OCI-LY1 (cell line): ENCODE measurements at regions not wholly inside any gene's neighbourhood (a gene's known extent, or its start where the extent isn't known, plus 50 kb on each side); places are given as distances from the start of the nearest gene placed in this dataset.

Experiments used
- H2AFZ ChIP-seq: fragments of 200-600 bp; sonication (generic), shearing (Covaris generic); 2 replicates; pipeline ENCODE4 v1.6.0; 2014; ENCODE audit warnings: antibody characterized with exemption, mild to moderate bottlenecking, low read length
- H3F3A ChIP-seq: fragments of 200-600 bp; sonication (generic), shearing (Covaris generic); 2 replicates; pipeline ENCODE4 v1.6.0; 2014; ENCODE audit warnings: mild to moderate bottlenecking, antibody characterized with exemption, low read length, moderate library complexity; ENCODE audit not compliant: insufficient read depth
- H3K27ac ChIP-seq: fragments of 200-600 bp; sonication (generic); 2 replicates; pipeline ENCODE4 v1.5.1; 2014; ENCODE audit warnings: low read length, mixed run types, mild to moderate bottlenecking, low read depth; ENCODE audit not compliant: poor library complexity, severe bottlenecking
- H3K27me3 ChIP-seq: fragments of 200-600 bp; sonication (generic); 2 replicates; pipeline ENCODE4 v1.6.0; 2014; ENCODE audit warnings: antibody characterized with exemption, mild to moderate bottlenecking, low read length, moderate library complexity; ENCODE audit not compliant: insufficient read depth
- H3K36me3 ChIP-seq: fragments of 200-600 bp; sonication (generic); 2 replicates; pipeline ENCODE4 v1.6.1; 2014; ENCODE audit warnings: mild to moderate bottlenecking, antibody characterized with exemption, low read length, moderate library complexity, mixed read lengths; ENCODE audit not compliant: insufficient read depth
- H3K4me1 ChIP-seq: fragments of 200-600 bp; sonication (generic); 2 replicates; pipeline ENCODE4 v1.5.1; 2014; ENCODE audit warnings: mild to moderate bottlenecking, low read length, moderate library complexity; ENCODE audit not compliant: insufficient read depth, severe bottlenecking
- H3K4me2 ChIP-seq: fragments of 200-600 bp; sonication (generic), shearing (Covaris generic); 2 replicates; pipeline ENCODE4 v1.6.1; 2014; ENCODE audit warnings: low read length
- H3K4me3 ChIP-seq: fragments of 200-600 bp; sonication (generic); 2 replicates; pipeline ENCODE4 v1.5.1; 2014; ENCODE audit warnings: low read length, low read depth, mild to moderate bottlenecking, mixed read lengths; ENCODE audit not compliant: poor library complexity, severe bottlenecking
- H3K79me2 ChIP-seq: fragments of 200-600 bp; shearing (Covaris generic); 2 replicates; pipeline ENCODE4 v1.6.1; 2016; ENCODE audit warnings: mixed run types, low read length, mixed read lengths; ENCODE audit not compliant: insufficient read depth
- H3K9ac ChIP-seq: fragments of 200-600 bp; sonication (generic), shearing (Covaris generic); 2 replicates; pipeline ENCODE4 v1.6.1; 2014; ENCODE audit warnings: mild to moderate bottlenecking, low read length, mixed read lengths
- H3K9me2 ChIP-seq: fragments of 200-600 bp; sonication (generic), shearing (Covaris generic); 2 replicates; pipeline ENCODE4 v1.6.1; 2014; ENCODE audit warnings: low read depth, mild to moderate bottlenecking, low read length, mixed read lengths
- H3K9me3 ChIP-seq: fragments of 200-600 bp; shearing (Covaris generic); 2 replicates; pipeline ENCODE4 v1.6.1; 2014; ENCODE audit warnings: low read length, mixed read lengths
- H4K20me1 ChIP-seq: fragments of 200-600 bp; sonication (generic), shearing (Covaris generic); 2 replicates; pipeline ENCODE4 v1.6.0; 2016; ENCODE audit warnings: mild to moderate bottlenecking, low read length; ENCODE audit not compliant: insufficient read depth
- CTCF ChIP-seq: fragments of 200-600 bp; sonication (generic), shearing (Covaris generic); IDR thresholded peaks from 2 replicates; pipeline ENCODE4 v1.5.1; 2017; ENCODE audit warnings: mild to moderate bottlenecking, antibody characterized with exemption, low read length, moderate library complexity, mixed read lengths
- EZH2 ChIP-seq: fragments of 200-600 bp; sonication (generic), shearing (Covaris generic); IDR thresholded peaks from 2 replicates; pipeline ENCODE4 v1.8.0; 2017; ENCODE audit warnings: borderline replicate concordance, mixed run types, mild to moderate bottlenecking, antibody characterized with exemption, low read length, moderate library complexity, mixed read lengths

- Histone ChIP-seq H3K9me3 (no peaks in the 10 kb centered on the region), H3K36me3 (no peaks in the 10 kb centered on the region)
These were observed 344.6 kb downstream of the CD83 start for GRCh38 chr6:14462135-14462534.

GRCh38 chr6:14462566-14462965 is 345.0 kb downstream of the CD83 start:
- no peaks in the 10 kb centered on the region for H3K27me3 ChIP-seq
- H3K9me2 ChIP-seq = no peaks in the 10 kb centered on the region
- H3K27ac ChIP-seq = no peak overlapping the region
- H3K36me3 ChIP-seq = no peaks in the 10 kb centered on the region
- H3K4me1 ChIP-seq = no peaks in the 10 kb centered on the region
- no peak overlapping the region for H3K4me3 ChIP-seq
- H2AFZ ChIP-seq = no peak overlapping the region
- no peak overlapping the region for H3K4me2 ChIP-seq
- TF ChIP-seq EZH2 (no peak), CTCF (no peak)
- H4K20me1 ChIP-seq = no peaks in the 10 kb centered on the region
- H3F3A ChIP-seq = no peaks in the 10 kb centered on the region
- H3K9me3 ChIP-seq = no peaks in the 10 kb centered on the region
- no peaks in the 10 kb centered on the region for H3K79me2 ChIP-seq
- no peak overlapping the region for H3K9ac ChIP-seq

More at GRCh38 chr6:14462135-14462534, 344.6 kb downstream of the CD83 start:
- H3K27me3 ChIP-seq = no peaks in the 10 kb centered on the region
- H3K9ac ChIP-seq = no peak overlapping the region
- no peaks in the 10 kb centered on the region for H4K20me1 ChIP-seq
- H3K79me2 ChIP-seq = no peaks in the 10 kb centered on the region
- H3K27ac ChIP-seq = no peak overlapping the region
- no peaks in the 10 kb centered on the region for H3F3A ChIP-seq
- H3K4me2 ChIP-seq = no peak overlapping the region
- H3K9me2 ChIP-seq = no peaks in the 10 kb centered on the region
- H3K4me3 ChIP-seq = no peak overlapping the region
- H2AFZ ChIP-seq = no peak overlapping the region
- TF ChIP-seq CTCF = no peak
- H3K4me1 ChIP-seq = no peaks in the 10 kb centered on the region

GRCh38 chr6:14463110-14463509 is 345.5 kb downstream of the CD83 start:
- Histone ChIP-seq H3K4me2 (no peak overlapping the region), H3K4me3 (no peak overlapping the region), H3K36me3 (no peaks in the 10 kb centered on the region), H3K9ac (no peak overlapping the region), H2AFZ (no peak overlapping the region), H3K79me2 (no peaks in the 10 kb centered on the region), H3F3A (no peaks in the 10 kb centered on the region), H3K4me1 (no peaks in the 10 kb centered on the region), H3K9me2 (no peaks in the 10 kb centered on the region), H4K20me1 (no peaks in the 10 kb centered on the region), H3K9me3 (no peaks in the 10 kb centered on the region), H3K27ac (no peak overlapping the region), H3K27me3 (no peaks in the 10 kb centered on the region)
- TF ChIP-seq EZH2 (no peak), CTCF (no peak)
